Hepatocyte (in vitro differentiated cells): ENCODE measurements at regions not wholly inside any gene's neighbourhood (a gene's known extent, or its start where the extent isn't known, plus 50 kb on each side); places are given as distances from the start of the nearest gene placed in this dataset.

Source experiments
- DNase-seq: peaks from one replicate; pipeline ENCODE4 v3.0.0-alpha.2; 2016; ENCODE audit warnings: low spot score
- H2AFZ ChIP-seq: fragments of 200-600 bp; sonication (generic); 2 replicates; pipeline ENCODE4 v1.6.0; 2016; ENCODE audit warnings: antibody characterized with exemption, mild to moderate bottlenecking
- H3K27ac ChIP-seq: fragments of 200-600 bp; sonication (generic); 2 replicates; pipeline ENCODE4 v1.5.1; 2016; ENCODE audit warnings: mild to moderate bottlenecking
- H3K27me3 ChIP-seq: fragments of 200-600 bp; sonication (generic); 2 replicates; pipeline ENCODE4 v1.6.1; 2016
- H3K36me3 ChIP-seq: fragments of 200-600 bp; sonication (generic); replicated peaks from 2 replicates; pipeline ENCODE4 v1.5.1; 2016; ENCODE audit warnings: low read depth; ENCODE audit not compliant: insufficient read depth
- H3K4me1 ChIP-seq: fragments of 200-600 bp; sonication (generic); 2 replicates; pipeline ENCODE4 v1.5.1; 2016; ENCODE audit warnings: mild to moderate bottlenecking, moderate library complexity; ENCODE audit not compliant: insufficient read depth
- H3K4me2 ChIP-seq: fragments of 200-600 bp; sonication (generic); 2 replicates; pipeline ENCODE4 v1.6.0; 2016
- H3K4me3 ChIP-seq: fragments of 200-600 bp; sonication (generic); 2 replicates; pipeline ENCODE4 v1.5.1; 2016; ENCODE audit warnings: mild to moderate bottlenecking
- H3K79me2 ChIP-seq: fragments of 200-600 bp; sonication (generic); 2 replicates; pipeline ENCODE4 v1.6.0; 2017; ENCODE audit warnings: mild to moderate bottlenecking
- H3K9me2 ChIP-seq: fragments of 200-600 bp; sonication (generic); replicated peaks from 2 replicates; pipeline ENCODE4 v1.6.0; 2017; ENCODE audit warnings: mild to moderate bottlenecking; ENCODE audit not compliant: insufficient read depth
- H3K9me3 ChIP-seq: fragments of 200-600 bp; sonication (generic); 2 replicates; pipeline ENCODE4 v1.5.1; 2016; ENCODE audit warnings: low read depth, mild to moderate bottlenecking
- H4K20me1 ChIP-seq: fragments of 200-600 bp; sonication (generic); 2 replicates; pipeline ENCODE4 v1.6.0; 2016; ENCODE audit warnings: mild to moderate bottlenecking; ENCODE audit not compliant: insufficient read depth, poor library complexity, severe bottlenecking
- EZH2 ChIP-seq: fragments of 200-600 bp; sonication (generic); IDR thresholded peaks from 2 replicates; pipeline ENCODE4 v1.6.1; 2016; ENCODE audit warnings: antibody characterized with exemption, mild to moderate bottlenecking, borderline replicate concordance
- EZH2phosphoT487 ChIP-seq: fragments of 200-600 bp; sonication (generic); IDR thresholded peaks from one replicate; pipeline ENCODE4 v1.6.1; 2018; ENCODE audit warnings: antibody characterized with exemption, mild to moderate bottlenecking, low read depth, moderate library complexity; ENCODE audit not compliant: unreplicated experiment, severe bottlenecking
- WGBS: methylation state at CpG from one replicate; pipeline ENCODE4 v1.1.6; 2016; ENCODE audit warnings: low lambda C conversion rate; ENCODE audit errors: missing lambda C conversion rate; 5-methylcytosine and 5-hydroxymethylcytosine counted together
- TF ChIP-seq, protein P1 (sequence below): fragments of 200-600 bp; sonication (generic); IDR thresholded peaks from 2 replicates; pipeline ENCODE4 v1.5.1; 2016; ENCODE audit warnings: antibody characterized with exemption, mild to moderate bottlenecking; ENCODE audit not compliant: poor library complexity

DNA sequence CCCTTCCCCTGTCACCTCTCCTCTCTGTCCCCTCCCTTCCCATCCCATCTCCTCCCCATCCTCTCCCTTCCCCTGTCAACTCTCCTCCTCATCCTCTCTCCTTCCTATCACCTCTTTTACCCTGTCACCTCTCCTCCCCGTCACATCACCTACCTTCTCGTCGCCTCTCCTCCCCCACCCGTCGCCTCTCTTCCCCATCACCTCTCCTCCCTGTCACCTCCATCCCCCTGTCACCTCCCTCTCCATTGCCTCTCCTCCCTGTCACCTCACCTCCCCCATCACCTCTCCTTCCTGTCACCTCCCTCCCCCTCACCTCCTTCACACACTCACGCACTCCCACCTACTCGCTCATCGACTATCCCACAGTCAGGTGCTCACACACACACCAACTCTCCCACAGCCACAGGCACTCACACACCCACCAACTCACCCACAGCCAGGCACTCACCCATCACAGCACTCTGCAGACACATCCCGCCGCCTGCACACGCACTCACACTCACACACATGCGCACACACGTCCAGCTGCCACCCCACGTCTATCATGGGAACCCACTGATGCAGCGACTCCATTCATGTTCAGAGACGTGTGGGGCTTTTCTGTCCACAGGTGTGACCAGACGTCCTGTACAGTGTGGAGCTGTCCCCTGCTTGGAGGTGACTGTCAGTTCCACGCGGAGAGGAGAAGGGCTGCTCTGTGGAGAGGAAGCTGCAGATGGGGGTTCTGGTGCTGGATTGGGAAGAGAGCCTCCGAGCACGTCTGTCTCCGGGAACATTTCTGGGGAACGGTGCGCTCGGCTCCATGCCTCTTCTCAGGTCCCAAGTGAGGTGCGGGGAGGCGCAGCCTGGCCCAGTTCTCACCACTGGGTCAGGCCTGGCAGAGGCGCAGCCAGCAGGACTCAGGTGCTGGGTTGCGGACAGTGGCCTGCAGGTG, 184.3 kb downstream of the TTLL2 start:
- no peaks in the 10 kb centered on the region for H3K9me2 ChIP-seq
- no peaks in the 10 kb centered on the region for H4K20me1 ChIP-seq
- TF ChIP-seq EZH2 (no peak), EZH2phosphoT487 (no peak)
- TF ChIP-seq, protein P1, sequence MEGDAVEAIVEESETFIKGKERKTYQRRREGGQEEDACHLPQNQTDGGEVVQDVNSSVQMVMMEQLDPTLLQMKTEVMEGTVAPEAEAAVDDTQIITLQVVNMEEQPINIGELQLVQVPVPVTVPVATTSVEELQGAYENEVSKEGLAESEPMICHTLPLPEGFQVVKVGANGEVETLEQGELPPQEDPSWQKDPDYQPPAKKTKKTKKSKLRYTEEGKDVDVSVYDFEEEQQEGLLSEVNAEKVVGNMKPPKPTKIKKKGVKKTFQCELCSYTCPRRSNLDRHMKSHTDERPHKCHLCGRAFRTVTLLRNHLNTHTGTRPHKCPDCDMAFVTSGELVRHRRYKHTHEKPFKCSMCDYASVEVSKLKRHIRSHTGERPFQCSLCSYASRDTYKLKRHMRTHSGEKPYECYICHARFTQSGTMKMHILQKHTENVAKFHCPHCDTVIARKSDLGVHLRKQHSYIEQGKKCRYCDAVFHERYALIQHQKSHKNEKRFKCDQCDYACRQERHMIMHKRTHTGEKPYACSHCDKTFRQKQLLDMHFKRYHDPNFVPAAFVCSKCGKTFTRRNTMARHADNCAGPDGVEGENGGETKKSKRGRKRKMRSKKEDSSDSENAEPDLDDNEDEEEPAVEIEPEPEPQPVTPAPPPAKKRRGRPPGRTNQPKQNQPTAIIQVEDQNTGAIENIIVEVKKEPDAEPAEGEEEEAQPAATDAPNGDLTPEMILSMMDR = no peak
- DNase-seq = no peak
- no peaks in the 10 kb centered on the region for H3K27me3 ChIP-seq
- no peaks in the 10 kb centered on the region for H3K79me2 ChIP-seq
- H3K4me1 ChIP-seq = peaks cover 6% of the 10 kb centered on the region
- WGBS = 94% methylated on average over 24 of the region's 29 CpGs
- H3K9me3 ChIP-seq = no peaks in the 10 kb centered on the region
- no peak overlapping the region for H3K4me2 ChIP-seq
- no peak overlapping the region for H3K27ac ChIP-seq
- no peaks in the 10 kb centered on the region for H3K36me3 ChIP-seq
- H3K4me3 ChIP-seq = no peak overlapping the region
- no peak overlapping the region for H2AFZ ChIP-seq

DNA sequence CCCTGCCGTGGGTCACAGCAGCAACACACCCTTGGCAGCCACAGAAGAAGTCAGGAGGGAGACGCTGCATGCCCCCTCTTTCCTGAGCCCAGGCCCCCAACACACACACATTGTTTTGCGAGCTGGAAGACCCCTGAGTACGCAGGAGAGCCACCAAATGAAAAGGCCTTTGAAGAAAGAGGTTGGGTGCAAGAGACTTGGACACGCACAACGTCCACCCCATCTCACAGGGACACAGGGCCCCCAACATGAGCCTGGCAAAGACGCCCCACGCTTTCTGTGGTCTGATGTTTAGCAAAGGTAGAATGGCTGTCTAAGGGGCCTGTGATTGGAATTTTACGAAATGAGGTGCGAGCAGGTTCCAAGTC, 185.0 kb downstream of the TTLL2 start:
- peaks cover 6% of the 10 kb centered on the region for H3K4me1 ChIP-seq
- H3K4me3 ChIP-seq = no peak overlapping the region
- WGBS = 92% methylated on average over 10 of the region's 10 CpGs
- no peak overlapping the region for H2AFZ ChIP-seq
- H4K20me1 ChIP-seq = no peaks in the 10 kb centered on the region
- no peak overlapping the region for H3K27ac ChIP-seq
- H3K79me2 ChIP-seq = no peaks in the 10 kb centered on the region
- H3K9me3 ChIP-seq = no peaks in the 10 kb centered on the region
- TF ChIP-seq, protein P1 = no peak
- TF ChIP-seq EZH2 (no peak), EZH2phosphoT487 (no peak)
- DNase-seq = no peak
- no peaks in the 10 kb centered on the region for H3K27me3 ChIP-seq
- no peaks in the 10 kb centered on the region for H3K9me2 ChIP-seq
- H3K36me3 ChIP-seq = no peaks in the 10 kb centered on the region
- H3K4me2 ChIP-seq = no peak overlapping the region

DNA sequence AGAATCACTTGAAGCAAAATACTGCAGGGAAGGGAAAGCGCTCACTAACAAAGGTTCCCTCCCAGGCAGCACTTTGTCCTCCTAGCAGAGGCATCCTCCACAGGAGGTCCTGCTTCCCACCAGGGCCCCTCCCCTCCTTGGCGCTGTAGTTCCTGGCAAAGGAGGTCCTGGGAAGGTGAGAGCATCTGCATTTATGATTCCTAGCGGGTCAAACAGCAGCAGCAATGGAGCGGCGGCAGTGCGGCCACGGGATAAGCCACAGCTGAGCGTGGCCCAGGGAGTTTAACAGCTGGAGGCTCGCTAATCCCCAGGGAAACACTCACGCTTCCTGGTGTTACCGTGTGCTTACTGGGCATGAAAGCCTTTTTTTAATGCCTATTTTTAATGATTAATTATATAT, 185.8 kb downstream of the TTLL2 start:
- Histone ChIP-seq H3K27ac (no peak overlapping the region), H3K4me1 (peaks cover 6% of the 10 kb centered on the region), H3K4me3 (no peak overlapping the region), H3K36me3 (no peaks in the 10 kb centered on the region), H2AFZ (no peak overlapping the region), H4K20me1 (no peaks in the 10 kb centered on the region), H3K27me3 (no peaks in the 10 kb centered on the region), H3K4me2 (no peak overlapping the region), H3K9me2 (no peaks in the 10 kb centered on the region), H3K9me3 (no peaks in the 10 kb centered on the region), H3K79me2 (no peaks in the 10 kb centered on the region)
- 74% methylated on average over 11 of the region's 11 CpGs for WGBS
- TF ChIP-seq EZH2 (no peak), EZH2phosphoT487 (no peak)
- TF ChIP-seq, protein P1 = no peak
- no peak for DNase-seq
